H9 (cell line): ENCODE measurements at regions not wholly inside any gene's neighbourhood (a gene's known extent, or its start where the extent isn't known, plus 50 kb on each side); places are given as distances from the start of the nearest gene placed in this dataset.

Experiments used
- DNase-seq: peaks from one replicate; pipeline ENCODE4 v3.0.0-alpha.2; 2017
- H2AFZ ChIP-seq: one replicate; pipeline ENCODE4 v1.6.1; 2013; ENCODE audit warnings: mild to moderate bottlenecking, low read length, control low read depth, moderate library complexity
- H2AK5ac ChIP-seq: 2 replicates; pipeline ENCODE4 v1.6.1; 2013; ENCODE audit warnings: low read length, control low read depth, mixed read lengths; ENCODE audit not compliant: insufficient read length
- H2BK120ac ChIP-seq: one replicate; pipeline ENCODE4 v1.6.1; 2013; ENCODE audit warnings: low read depth, mild to moderate bottlenecking, low read length, control low read depth, inconsistent platforms; ENCODE audit not compliant: poor library complexity, severe bottlenecking
- H2BK12ac ChIP-seq: 2 replicates; pipeline ENCODE4 v1.6.1; 2013; ENCODE audit warnings: low read length, control low read depth, mixed read lengths, low read depth; ENCODE audit not compliant: insufficient read length
- H2BK15ac ChIP-seq: 2 replicates; pipeline ENCODE4 v1.6.1; 2013; ENCODE audit warnings: low read depth, low read length, control low read depth
- H2BK20ac ChIP-seq: one replicate; pipeline ENCODE4 v1.6.1; 2013; ENCODE audit warnings: low read depth, mild to moderate bottlenecking, low read length, control low read depth, inconsistent platforms; ENCODE audit not compliant: poor library complexity, severe bottlenecking
- H2BK5ac ChIP-seq: 2 replicates; pipeline ENCODE4 v1.6.1; 2013; ENCODE audit warnings: low read length, control low read depth, mixed read lengths; ENCODE audit not compliant: insufficient read length
- H3K14ac ChIP-seq: 2 replicates; pipeline ENCODE4 v1.6.1; 2013; ENCODE audit warnings: low read length, control low read depth; ENCODE audit not compliant: insufficient read depth
- H3K18ac ChIP-seq: 2 replicates; pipeline ENCODE4 v1.6.1; 2013; ENCODE audit warnings: low read depth, mild to moderate bottlenecking, mixed read lengths, low read length, control low read depth; ENCODE audit not compliant: insufficient read length
- H3K23ac ChIP-seq: 2 replicates; pipeline ENCODE4 v1.6.1; 2013; ENCODE audit warnings: low read length, control low read depth, mixed read lengths, low read depth; ENCODE audit not compliant: insufficient read length
- H3K23me2 ChIP-seq: 2 replicates; pipeline ENCODE4 v1.6.1; 2013; ENCODE audit warnings: low read depth, mild to moderate bottlenecking, mixed read lengths, low read length, control low read depth; ENCODE audit not compliant: insufficient read length, poor library complexity, severe bottlenecking
- H3K27ac ChIP-seq: 2 replicates; pipeline ENCODE4 v1.5.1; 2013; ENCODE audit warnings: low read length, control low read depth, mixed read lengths, low read depth; ENCODE audit not compliant: insufficient read length
- H3K27me3 ChIP-seq: 2 replicates; pipeline ENCODE4 v1.6.1; 2013; ENCODE audit warnings: low read length, control low read depth, inconsistent platforms; ENCODE audit not compliant: insufficient read depth
- H3K4ac ChIP-seq: 2 replicates; pipeline ENCODE4 v1.6.1; 2013; ENCODE audit warnings: low read depth, mild to moderate bottlenecking, control low read depth, inconsistent platforms, low read length, moderate library complexity
- H3K4me1 ChIP-seq: 2 replicates; pipeline ENCODE4 v1.6.1; 2013; ENCODE audit warnings: low read length, control low read depth, inconsistent platforms; ENCODE audit not compliant: insufficient read depth
- H3K4me2 ChIP-seq: 2 replicates; pipeline ENCODE4 v1.6.1; 2013; ENCODE audit warnings: low read length, control low read depth, mixed read lengths; ENCODE audit not compliant: insufficient read length, insufficient read depth
- H3K56ac ChIP-seq: 2 replicates; pipeline ENCODE4 v1.6.1; 2013; ENCODE audit warnings: low read depth, mild to moderate bottlenecking, mixed read lengths, low read length, control low read depth; ENCODE audit not compliant: insufficient read length
- H3K79me1 ChIP-seq: 2 replicates; pipeline ENCODE4 v1.6.1; 2013; ENCODE audit warnings: low read depth, mild to moderate bottlenecking, moderate library complexity, low read length, control low read depth, inconsistent platforms; ENCODE audit not compliant: insufficient read depth, poor library complexity, severe bottlenecking
- H3K79me2 ChIP-seq: 2 replicates; pipeline ENCODE4 v1.6.1; 2013; ENCODE audit warnings: low read length, control low read depth, inconsistent platforms; ENCODE audit not compliant: insufficient read depth
- H3K9ac ChIP-seq: 2 replicates; pipeline ENCODE4 v1.6.1; 2013; ENCODE audit warnings: low read length, control low read depth, mixed read lengths; ENCODE audit not compliant: insufficient read length; ENCODE audit errors: extremely low read depth
- H3K9me3 ChIP-seq: one replicate; pipeline ENCODE4 v1.6.1; 2013; ENCODE audit warnings: low read depth, low read length, inconsistent platforms; ENCODE audit not compliant: control insufficient read depth
- H3T11ph ChIP-seq: one replicate; pipeline ENCODE4 v1.6.1; 2013; ENCODE audit warnings: mild to moderate bottlenecking, low read length, control low read depth, inconsistent platforms
- H4K20me1 ChIP-seq: one replicate; pipeline ENCODE4 v1.6.1; 2013; ENCODE audit not compliant: control insufficient read depth, insufficient read length, insufficient read depth
- H4K5ac ChIP-seq: 2 replicates; pipeline ENCODE4 v1.6.1; 2013; ENCODE audit warnings: low read depth, mild to moderate bottlenecking, mixed read lengths, low read length, control low read depth; ENCODE audit not compliant: insufficient read length
- H4K8ac ChIP-seq: replicated peaks from 2 replicates; pipeline ENCODE4 v1.6.1; 2013; ENCODE audit warnings: low read length, control low read depth, mixed read lengths, low read depth; ENCODE audit not compliant: insufficient read length
- H4K91ac ChIP-seq: 2 replicates; pipeline ENCODE4 v1.6.1; 2013; ENCODE audit warnings: low read depth, mild to moderate bottlenecking, moderate library complexity, mixed read lengths, low read length, control low read depth; ENCODE audit not compliant: insufficient read length
- H3K27ac Mint-ChIP-seq, 3 experiments: 2 replicates in 2 of 3; 3 replicates in 1 of 3; pipeline ENCODE4 v1.8.0; 2020 to 2021; ENCODE audit warnings: mixed read lengths in 3 of 3, mild to moderate bottlenecking in 1 of 3, moderate library complexity in 1 of 3
- H3K27me3 Mint-ChIP-seq: 2 replicates; pipeline ENCODE4 v1.8.0; 2021; ENCODE audit warnings: low read depth, mild to moderate bottlenecking, moderate library complexity, mixed read lengths
- H3K36me3 Mint-ChIP-seq, 3 experiments: 2 replicates in 2 of 3; 3 replicates in 1 of 3; pipeline ENCODE4 v1.8.0; 2020 to 2021; ENCODE audit warnings: low read depth in 3 of 3, mixed read lengths in 3 of 3; ENCODE audit not compliant: insufficient read depth in 1 of 3
- H3K4me1 Mint-ChIP-seq, 2 experiments: 2 replicates each; pipeline ENCODE4 v1.8.0; 2020; ENCODE audit warnings: mixed read lengths in 2 of 2
- H3K4me3 Mint-ChIP-seq, 2 experiments: 2 replicates in 1 of 2; 3 replicates in 1 of 2; pipeline ENCODE4 v1.8.0; 2020 to 2021; ENCODE audit warnings: mild to moderate bottlenecking in 2 of 2, mixed read lengths in 2 of 2, moderate library complexity in 1 of 2
- H3K9me3 Mint-ChIP-seq, 2 experiments: 2 replicates in 1 of 2; 3 replicates in 1 of 2; pipeline ENCODE4 v1.8.0; 2020; ENCODE audit warnings: mild to moderate bottlenecking in 2 of 2, mixed read lengths in 2 of 2, moderate library complexity in 1 of 2
- CTCF ChIP-seq: fragments of 200-600 bp; sonication (generic); conservative IDR thresholded peaks from 3 replicates; pipeline ENCODE4 v1.8.0; 2021; ENCODE audit warnings: antibody characterized with exemption, mild to moderate bottlenecking
- WGBS: extraction: QIAGEN DNeasy Blood & Tissue Kit; methylation state at CpG from one replicate; pipeline ENCODE4 v1.1.7; 2013; ENCODE audit warnings: missing lambda C conversion rate, low lambda C conversion rate, mixed read lengths; ENCODE audit not compliant: insufficient read length; ENCODE audit errors: extremely low coverage; 5-methylcytosine and 5-hydroxymethylcytosine counted together

- H3K18ac ChIP-seq: no peak overlapping the region
- H3K27ac Mint-ChIP-seq: no peak overlapping the region
- peaks cover 0 to 4% of the 10 kb centered on the region in 2 experiments; a peak in 1 of 5 replicates for H3K9me3 Mint-ChIP-seq
- H2BK15ac ChIP-seq: no peak overlapping the region
- no peak overlapping the region for H3K9ac ChIP-seq
- WGBS: no CpG with 5 or more reads among the region's 14 CpGs
- no peak overlapping the region for H4K91ac ChIP-seq
- H3K27me3 Mint-ChIP-seq: peaks cover 36% of the 10 kb centered on the region
- no peak overlapping the region for H2BK5ac ChIP-seq
- TF ChIP-seq CTCF: no peak
- H3K4me1 Mint-ChIP-seq: peaks cover 11 to 37% of the 10 kb centered on the region in 2 experiments; a peak in 3 of 4 replicates
- peaks cover 0 to 2% (median 0%) of the 10 kb centered on the region in 3 experiments; a peak in 1 of 7 replicates for H3K36me3 Mint-ChIP-seq
- H2BK120ac ChIP-seq: no peak overlapping the region
- no peak overlapping the region for H4K5ac ChIP-seq
- H3K4ac ChIP-seq: no peak overlapping the region
- no peak overlapping the region for H2BK12ac ChIP-seq
- no peak overlapping the region for H4K8ac ChIP-seq
- no peak overlapping the region for H2AFZ ChIP-seq
- H3K56ac ChIP-seq: no peak overlapping the region
- no peaks in the 10 kb centered on the region for H3K9me3 ChIP-seq
- H3K4me2 ChIP-seq: no peak overlapping the region
- H3K14ac ChIP-seq: peak overlapping the region; percentile 41; the same call in 1 of the 2 replicates
- no peak overlapping the region for H2BK20ac ChIP-seq
- no peak overlapping the region for H3K4me3 Mint-ChIP-seq
- no peak overlapping the region for H3K23ac ChIP-seq
- H4K20me1 ChIP-seq: no peaks in the 10 kb centered on the region
- no peaks in the 10 kb centered on the region for H3K23me2 ChIP-seq
- no peak overlapping the region for H3T11ph ChIP-seq
- H3K4me1 ChIP-seq: no peaks in the 10 kb centered on the region
- no peak for DNase-seq
- no peak overlapping the region for H3K27ac ChIP-seq
- H2AK5ac ChIP-seq: no peak overlapping the region
- H3K79me1 ChIP-seq: no peaks in the 10 kb centered on the region
- H3K79me2 ChIP-seq: no peaks in the 10 kb centered on the region
- H3K27me3 ChIP-seq: no peaks in the 10 kb centered on the region
These were observed 54.0 kb downstream of the ADRA2C start for GRCh38 chr4:3820016-3820805.
